Thyroid gland (tissue), 4 donors: ENCODE measurements at regions not wholly inside any gene's neighbourhood (a gene's known extent, or its start where the extent isn't known, plus 50 kb on each side); places are given as distances from the start of the nearest gene placed in this dataset.
"Not testable (repeated sequence)": the region's sequence is repeated elsewhere in the genome, so short reads cannot be mapped to it uniquely, and the experiment has no call there.

ENCODE experiments used
- DNase-seq, 2 donors: peaks; one replicate each; pipeline ENCODE4 v3.0.0-alpha.2; 2019
- H3K27ac ChIP-seq, 3 donors: fragments of 200-600 bp; sonication (generic); 1 replicate in 2 of 3; 2 replicates in 1 of 3; pipeline ENCODE4 v1.5.1; 2016 to 2019; ENCODE audit warnings: mild to moderate bottlenecking in 1 of 3, moderate library complexity in 1 of 3
- H3K27me3 ChIP-seq: fragments of 200-600 bp; sonication (generic); one replicate; pipeline ENCODE4 v1.5.1; 2019
- H3K36me3 ChIP-seq, 2 donors: fragments of 200-600 bp; sonication (generic); one replicate each; pipeline ENCODE4 v1.5.1; 2016 to 2019
- H3K4me1 ChIP-seq, 2 donors: fragments of 200-600 bp; sonication (generic); one replicate each; pipeline ENCODE4 v1.5.1; 2017 to 2019
- H3K4me3 ChIP-seq, 3 donors: fragments of 200-600 bp; sonication (generic); replicated peaks in 1 of 3; 1 replicate in 2 of 3; 2 replicates in 1 of 3; pipeline ENCODE4 v1.5.1; 2016; ENCODE audit warnings: mild to moderate bottlenecking in 1 of 3
- H3K9me3 ChIP-seq: fragments of 200-600 bp; sonication (generic); one replicate; pipeline ENCODE4 v1.5.1; 2017
- CTCF ChIP-seq, 6 experiments: fragments of 200-600 bp in 3 of 6; fragments of 450-650 bp in 3 of 6; sonication (generic) in 3 of 6; IDR thresholded peaks; one replicate each; pipeline ENCODE4 v1.5.1; 2016 to 2019; ENCODE audit warnings: antibody characterized with exemption in 6 of 6, mild to moderate bottlenecking in 2 of 6, inconsistent platforms in 1 of 6, moderate library complexity in 1 of 6
- POLR2A ChIP-seq, 2 donors: fragments of 450-650 bp; IDR thresholded peaks; one replicate each; pipeline ENCODE4 v1.6.1; 2017; ENCODE audit warnings: antibody characterized with exemption in 2 of 2, mild to moderate bottlenecking in 2 of 2, moderate library complexity in 1 of 2
- WGBS, 2 donors: methylation state at CpG; one replicate each; pipeline ENCODE4 v1.1.5; 2017; 5-methylcytosine and 5-hydroxymethylcytosine counted together
- intact Hi-C: fragments of 100-400 bp; cut with DNase I; formaldehyde crosslinking; loops from one replicate; pipeline ENCODE4 v1.15.1; 2023

GRCh38 chr5:114120166-114120565 is 241.7 kb upstream of the KCNN2 start:
- Histone ChIP-seq H3K4me3 (no peak overlapping the region), H3K9me3 (no peaks in the 10 kb centered on the region), H3K27me3 (no peaks in the 10 kb centered on the region), H3K27ac (no peak overlapping the region), H3K36me3 (no peaks in the 10 kb centered on the region), H3K4me1 (no peaks in the 10 kb centered on the region)
- no peak for TF ChIP-seq CTCF (IDR thresholded peaks at IDR 0.05)
- no peak for TF ChIP-seq POLR2A (IDR thresholded peaks at IDR 0.05)
- 80% methylated on average over 4 of the region's 4 CpGs for WGBS, 2 donors
- DNase-seq = no peak
- intact Hi-C loops = no loop called here

- no peak for DNase-seq
- WGBS, 2 donors = 75 to 78% methylated on average over 2 of the region's 2 CpGs
- intact Hi-C loops = no loop called here
Observed at GRCh38 chr5:114122852-114123251, 239.0 kb upstream of the KCNN2 start.

GRCh38 chr5:114123654-114124053 is 238.2 kb upstream of the KCNN2 start:
- no peak for TF ChIP-seq POLR2A (IDR thresholded peaks at IDR 0.05)
- TF ChIP-seq CTCF (IDR thresholded peaks at IDR 0.05) = no peak
- Histone ChIP-seq H3K4me3 (no peak overlapping the region), H3K9me3 (no peaks in the 10 kb centered on the region), H3K27ac (no peak overlapping the region), H3K27me3 (no peaks in the 10 kb centered on the region), H3K36me3 (no peaks in the 10 kb centered on the region), H3K4me1 (no peaks in the 10 kb centered on the region)
- intact Hi-C loops = no loop called here
- WGBS, 2 donors = 98% methylated on average over 2 of the region's 2 CpGs
- DNase-seq = no peak

More at GRCh38 chr5:114122852-114123251, 239.0 kb upstream of the KCNN2 start:
- Histone ChIP-seq H3K27me3 (no peaks in the 10 kb centered on the region), H3K4me3 (no peak overlapping the region), H3K27ac (no peak overlapping the region), H3K4me1 (no peaks in the 10 kb centered on the region), H3K36me3 (no peaks in the 10 kb centered on the region), H3K9me3 (no peaks in the 10 kb centered on the region)
- TF ChIP-seq CTCF (IDR thresholded peaks at IDR 0.05) = no peak
- TF ChIP-seq POLR2A (IDR thresholded peaks at IDR 0.05) = no peak

- H3K27me3 ChIP-seq = no peaks in the 10 kb centered on the region
- no peak overlapping the region for H3K27ac ChIP-seq
- TF ChIP-seq POLR2A (IDR thresholded peaks at IDR 0.05) (no peak), CTCF (IDR thresholded peaks at IDR 0.05) (no peak)
- DNase-seq = no peak
- intact Hi-C loops = no loop called here
- no peaks in the 10 kb centered on the region for H3K36me3 ChIP-seq
- H3K4me3 ChIP-seq = no peak overlapping the region
- H3K4me1 ChIP-seq = no peaks in the 10 kb centered on the region
- 83 to 85% methylated on average over 3 of the region's 3 CpGs for WGBS, 2 donors
- no peaks in the 10 kb centered on the region for H3K9me3 ChIP-seq
Observed at GRCh38 chr5:114146398-114146797, 215.5 kb upstream of the KCNN2 start.

GRCh38 chr5:114148253-114148652 is 213.6 kb upstream of the KCNN2 start:
- Histone ChIP-seq H3K4me1 (no peaks in the 10 kb centered on the region), H3K4me3 (no peak overlapping the region), H3K27me3 (no peaks in the 10 kb centered on the region), H3K36me3 (no peaks in the 10 kb centered on the region), H3K9me3 (no peaks in the 10 kb centered on the region), H3K27ac (no peak overlapping the region)
- TF ChIP-seq CTCF (IDR thresholded peaks at IDR 0.05) = no peak
- no peak for TF ChIP-seq POLR2A (IDR thresholded peaks at IDR 0.05)
- WGBS, 2 donors = 80 to 89% methylated on average over 3 of the region's 3 CpGs
- intact Hi-C loops = no loop called here
- DNase-seq = no peak

GRCh38 chr5:114148728-114149127 is 213.1 kb upstream of the KCNN2 start:
- 64 to 72% methylated on average over 3 of the region's 3 CpGs for WGBS, 2 donors
- H3K4me3 ChIP-seq, H3K36me3 ChIP-seq, intact Hi-C loops, H3K27ac ChIP-seq, H3K27me3 ChIP-seq, H3K4me1 ChIP-seq, DNase-seq, H3K9me3 ChIP-seq: not testable (repeated sequence)
